ENCODE measurements at regions not wholly inside any gene's neighbourhood (a gene's known extent, or its start where the extent isn't known, plus 50 kb on each side); places are given as distances from the start of the nearest gene placed in this dataset.
"Not testable (repeated sequence)": the region's sequence is repeated elsewhere in the genome, so short reads cannot be mapped to it uniquely, and the experiment has no call there.

DNA sequence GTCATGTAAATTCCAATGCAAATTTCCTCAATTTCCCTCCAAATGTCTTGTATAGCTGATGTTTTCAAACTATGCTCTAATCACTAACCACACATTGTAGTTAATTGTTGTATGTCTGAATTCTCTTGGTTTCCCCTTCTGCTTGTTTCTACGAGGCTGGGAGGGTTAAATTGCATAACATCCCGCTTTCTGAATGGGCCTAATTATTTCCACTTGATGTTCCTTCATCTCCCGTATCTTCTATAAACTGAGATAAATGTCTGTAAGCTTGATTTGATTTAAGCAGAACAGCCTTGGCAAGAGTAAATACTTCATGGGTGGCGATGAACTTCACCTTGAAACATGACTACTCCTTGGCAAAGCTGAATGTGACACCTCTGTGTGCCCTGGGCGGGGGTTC is 72.2 kb downstream of the SERINC2 start:
- no peak for DNase-seq (ENCODE audit: low spot score)

DNA sequence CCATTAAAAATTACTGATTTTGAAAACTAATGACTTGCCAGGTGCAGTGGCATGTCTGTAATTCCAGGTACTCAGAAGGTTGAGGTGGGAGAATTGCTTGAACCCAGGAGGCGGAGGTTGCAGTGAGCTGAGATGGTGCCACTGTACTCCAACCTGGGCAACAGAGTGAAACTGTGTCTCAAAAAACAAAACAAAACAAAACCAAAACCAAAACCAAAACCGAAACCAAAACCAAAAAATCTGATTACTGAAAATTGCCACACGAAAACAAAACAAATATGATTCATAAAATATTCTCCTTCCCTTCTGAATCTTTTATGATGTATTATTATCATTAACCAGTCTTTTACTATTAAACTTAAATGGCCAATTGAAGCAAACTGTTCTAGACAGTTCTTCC is 74.1 kb downstream of the SERINC2 start:
- DNase-seq (ENCODE audit: low spot score): peak; percentile 42

GRCh38 chr1:31487721-31488293 is 74.8 kb downstream of the SERINC2 start:
- DNase-seq (ENCODE audit: low spot score): no peak

DNA sequence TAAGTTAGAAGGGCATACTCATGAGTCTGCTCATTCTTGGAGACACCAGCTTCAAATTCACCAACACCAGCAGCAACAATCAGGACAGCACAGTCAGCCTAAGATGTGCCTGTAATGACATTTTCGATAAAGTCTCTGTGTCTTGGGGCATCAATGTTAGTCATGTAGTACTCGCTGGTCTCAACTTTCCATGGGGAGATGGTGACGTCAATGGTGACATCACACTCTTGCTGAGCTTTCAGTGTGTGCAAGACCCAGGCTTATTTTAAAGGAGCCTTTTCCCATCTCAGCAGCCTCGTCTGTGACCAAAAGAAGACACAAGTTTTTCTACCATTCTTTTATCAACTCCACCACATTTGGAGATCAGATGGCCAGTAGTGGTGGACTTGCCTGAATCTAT is 75.5 kb downstream of the SERINC2 start:
- DNase-seq (ENCODE audit: low spot score): no peak

GRCh38 chr1:31489575-31489974 is 76.6 kb downstream of the SERINC2 start:
- not testable (repeated sequence) for DNase-seq (ENCODE audit: low spot score)

GRCh38 chr1:31490596-31490995 is 77.6 kb downstream of the SERINC2 start:
- not testable (repeated sequence) for DNase-seq (ENCODE audit: low spot score)

DNA sequence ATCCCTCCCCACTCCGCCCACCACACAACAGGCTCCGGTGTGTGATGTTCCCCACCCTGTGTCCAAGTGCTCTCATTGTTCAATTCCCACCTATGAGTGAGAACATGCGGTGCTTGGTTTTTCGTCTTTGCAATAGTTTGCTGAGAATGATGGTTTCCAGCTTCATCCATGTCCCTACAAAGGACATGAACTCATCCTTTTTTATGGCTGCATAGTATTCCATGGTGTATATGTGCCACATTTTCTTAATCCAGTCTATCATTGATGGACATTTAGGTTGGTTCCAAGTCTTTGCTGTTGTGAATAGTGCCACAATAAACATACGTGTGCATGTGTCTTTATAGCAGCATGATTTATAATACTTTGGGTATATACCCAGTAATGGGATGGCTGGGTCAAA is 81.0 kb upstream of the TINAGL1 start:
- DNase-seq (ENCODE audit: low spot score): not testable (repeated sequence)

- not testable (repeated sequence) for DNase-seq (ENCODE audit: low spot score)
These were observed 80.5 kb upstream of the TINAGL1 start for GRCh38 chr1:31495770-31496169.

GRCh38 chr1:31497601-31498000 is 78.7 kb upstream of the TINAGL1 start:
- no peak for DNase-seq (ENCODE audit: low spot score)

GRCh38 chr1:31498376-31499040 is 77.8 kb upstream of the TINAGL1 start:
- DNase-seq (ENCODE audit: low spot score): no peak

DNA sequence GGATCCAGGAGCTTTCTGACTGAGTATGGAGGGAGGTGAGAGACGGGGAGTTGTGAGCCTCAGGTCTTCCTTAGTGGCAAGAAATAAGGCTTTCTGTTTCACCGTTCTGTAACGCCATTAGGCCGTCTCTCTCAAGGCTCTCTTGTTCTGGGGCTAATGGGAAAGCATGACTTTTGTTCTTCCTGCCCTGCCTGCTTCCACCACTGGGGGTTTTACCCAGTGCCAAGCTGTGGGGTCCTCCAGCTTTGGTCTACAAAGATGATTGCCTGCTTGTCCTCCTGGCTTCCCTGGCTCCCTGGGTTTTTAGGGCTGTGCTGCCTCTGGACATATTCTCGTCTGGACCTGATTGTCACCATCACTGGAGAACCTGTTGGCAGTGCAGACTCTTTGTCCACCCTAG is 74.8 kb upstream of the TINAGL1 start:
- peak; percentile 46 for DNase-seq (ENCODE audit: low spot score)

GRCh38 chr1:31502253-31502652 is 74.1 kb upstream of the TINAGL1 start:
- no peak for DNase-seq (ENCODE audit: low spot score)

DNA sequence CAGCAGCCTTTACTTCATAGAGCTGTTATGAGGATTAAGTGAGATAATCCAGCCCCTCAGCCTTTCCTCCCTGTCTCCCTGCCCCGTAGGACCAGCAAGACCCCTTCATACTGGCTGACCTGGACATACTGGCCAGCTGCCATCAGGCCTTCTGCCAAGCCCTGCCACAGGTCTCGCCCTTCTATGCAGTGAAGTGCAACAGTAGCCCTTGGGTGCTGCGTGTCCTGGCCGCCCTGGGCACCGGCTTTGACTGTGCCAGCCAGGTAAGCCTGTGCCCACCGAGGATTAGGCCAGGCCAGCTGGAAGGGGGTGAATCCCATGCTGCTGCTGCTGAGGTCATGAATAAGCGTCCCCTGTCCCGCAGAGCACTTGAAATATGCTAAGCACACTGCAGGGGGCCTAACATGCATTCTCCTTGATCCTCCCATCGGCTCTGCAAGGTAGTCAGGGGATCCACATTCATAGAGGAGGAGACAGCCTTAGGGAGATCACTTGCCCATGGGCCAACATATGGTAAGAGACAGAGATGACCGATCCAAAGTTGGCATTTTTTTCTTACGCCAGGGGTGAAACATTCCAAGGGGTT is 73.3 kb upstream of the TINAGL1 start:
- no peak for DNase-seq (ENCODE audit: low spot score)

GRCh38 chr1:31503570-31503969 is 72.7 kb upstream of the TINAGL1 start:
- no peak for DNase-seq (ENCODE audit: low spot score)

DNA sequence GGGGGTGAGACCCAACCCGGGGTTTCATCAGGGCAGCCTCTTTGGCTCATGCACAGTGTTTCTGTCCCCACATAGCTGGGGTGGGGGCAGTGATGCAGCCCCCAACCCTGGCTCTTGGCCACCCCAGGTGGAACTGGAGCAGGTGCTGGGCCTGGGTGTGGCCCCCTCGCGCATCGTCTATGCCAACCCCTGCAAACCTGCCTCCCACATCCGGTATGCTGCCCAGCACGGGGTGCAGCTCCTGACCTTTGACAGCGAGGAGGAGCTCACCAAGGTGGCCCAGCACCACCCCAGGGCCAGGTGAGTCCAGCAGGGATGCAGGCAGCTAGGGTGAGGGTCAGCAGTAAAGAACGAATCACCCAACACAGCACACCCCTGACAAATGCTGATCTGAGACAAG is 72.3 kb upstream of the TINAGL1 start:
- no peak for DNase-seq (ENCODE audit: low spot score)

- peak; percentile 96 for DNase-seq (ENCODE audit: low spot score)
These were observed 70.3 kb upstream of the TINAGL1 start for GRCh38 chr1:31505911-31506497.

DNA sequence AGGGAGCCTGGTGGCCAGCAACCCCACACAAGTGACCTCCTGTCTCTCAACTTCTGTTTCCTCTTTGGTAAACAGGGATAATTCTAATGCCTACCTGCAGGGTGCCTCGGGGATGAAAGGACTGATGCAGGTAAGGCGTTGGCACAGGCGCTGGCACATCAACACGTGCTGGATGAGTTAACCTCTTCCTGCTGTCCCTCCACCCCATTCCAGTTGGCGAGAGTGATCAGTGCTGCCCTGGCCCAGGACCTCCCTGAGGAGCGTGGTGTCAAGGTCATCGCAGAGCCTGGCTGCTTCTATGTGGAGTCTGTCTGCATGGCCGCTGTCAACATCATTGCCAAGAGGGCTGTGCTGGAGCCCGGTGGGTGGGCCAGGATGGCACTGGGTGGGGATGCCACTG is 69.1 kb upstream of the TINAGL1 start:
- no peak for DNase-seq (ENCODE audit: low spot score)

DNA sequence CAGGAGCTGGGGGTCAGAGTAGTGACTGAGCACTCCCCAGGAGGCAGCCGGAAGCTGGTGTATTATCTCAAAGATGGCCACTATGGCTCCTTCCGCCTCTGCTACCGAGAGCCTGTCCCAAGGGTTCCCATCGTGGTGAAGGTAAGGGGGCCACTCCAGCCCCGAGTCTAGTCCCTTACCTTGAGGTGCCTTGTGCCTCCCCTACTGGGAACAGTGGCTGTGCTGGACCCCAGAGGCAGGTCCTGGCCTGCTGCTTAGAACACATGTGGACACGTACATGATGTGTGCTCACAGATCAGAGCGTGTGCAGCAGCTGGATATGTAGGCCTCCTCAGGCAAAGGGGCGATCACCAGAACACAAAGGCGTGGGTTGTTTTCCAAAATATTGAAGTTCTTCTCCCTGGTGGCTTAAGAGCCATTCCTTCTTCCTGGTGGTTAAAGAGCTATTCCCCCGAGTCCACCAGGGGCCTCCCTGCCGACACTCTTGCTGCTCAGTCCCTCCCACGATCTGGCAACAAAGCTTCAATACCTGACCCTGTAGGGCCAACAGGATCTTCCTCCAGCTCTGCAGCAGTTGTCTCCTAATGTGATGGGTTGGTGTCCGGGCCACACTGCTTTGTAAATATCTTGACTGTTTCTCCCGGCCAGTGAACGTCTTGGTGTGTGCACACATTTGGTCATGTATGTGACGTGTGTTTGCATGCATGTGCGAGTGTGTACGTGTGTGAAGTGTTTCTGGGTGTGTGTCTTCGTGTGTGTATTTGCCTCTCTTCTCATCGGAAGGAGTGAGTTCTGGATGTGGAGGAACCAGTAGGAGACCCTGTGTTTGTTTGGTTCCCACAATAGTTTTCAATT is 68.4 kb upstream of the TINAGL1 start:
- peak; percentile 26 for DNase-seq (ENCODE audit: low spot score)

- DNase-seq (ENCODE audit: low spot score): no peak
These were observed 66.9 kb upstream of the TINAGL1 start for GRCh38 chr1:31509124-31510072.

- no peak for DNase-seq (ENCODE audit: low spot score)
These were observed 66.0 kb upstream of the TINAGL1 start for GRCh38 chr1:31510304-31510703.

Measured in NAMALWA (cell line).